HCT116 (cell line): ENCODE measurements at regions not wholly inside any gene's neighbourhood (a gene's known extent, or its start where the extent isn't known, plus 50 kb on each side); places are given as distances from the start of the nearest gene placed in this dataset.
A peak's percentile ranks its signal among the peaks of the same experiment; 100 is the strongest.

Experiments
- ATAC-seq: fragments of 200-7000 bp; cut with Tn5 transposase; 2 replicates; pipeline ENCODE4 v1.9.1; 2020; ENCODE audit warnings: mild to moderate bottlenecking, moderate library complexity
- BruUV-seq: library from RNA; stranded (reverse); fragments of 400-500 nt; replicated peaks from 2 replicates; lab custom pipeline; 2021; lab: Mats Ljungman, UMichigan
- CTCF ChIA-PET: fragments of 300-600 bp; sonication (Branson Sonifier 250); formaldehyde crosslinking; loops from one replicate; lab custom pipeline; 2021; ENCODE audit warnings: antibody characterized with exemption; lab: Charles Lee
- POLR2A ChIA-PET: fragments of 300-600, 350-600 bp; sonication (Branson Sonifier 250); formaldehyde crosslinking; loops from one replicate; lab custom pipeline; 2021; ENCODE audit warnings: antibody characterized with exemption; lab: Charles Lee
- RAD21 ChIA-PET, 2 experiments: fragments of 300-600 bp; sonication (Branson Sonifier 250); formaldehyde crosslinking; loops; one replicate each; lab custom pipeline; 2023; ENCODE audit warnings: low total read pairs in 2 of 2; ENCODE audit not compliant: uncharacterized antibody in 2 of 2, unreplicated experiment in 2 of 2, low non-redundant PET in 1 of 2; lab: Charles Lee
- DNase-seq: peaks from one replicate; pipeline ENCODE4 v3.0.0-alpha.2; 2010; ENCODE audit warnings: low read depth, low spot score
- H2AFZ ChIP-seq: fragments of 200-600 bp; shearing (Covaris generic), sonication (generic); 2 replicates; pipeline ENCODE4 v1.6.1; 2017; ENCODE audit warnings: low read depth, mixed run types, mixed read lengths, antibody characterized with exemption, low read length; ENCODE audit not compliant: poor library complexity, severe bottlenecking
- H3K27ac ChIP-seq: 2 replicates; pipeline ENCODE4 v1.5.1; 2012; ENCODE audit warnings: low read depth, low read length
- H3K27me3 ChIP-seq: fragments of 200-600 bp; sonication (generic); 2 replicates; pipeline ENCODE4 v1.6.1; 2016; ENCODE audit warnings: mixed run types, low read length, mixed read lengths; ENCODE audit not compliant: insufficient read depth
- H3K36me3 ChIP-seq, 2 experiments: fragments of 200-500 bp in 1 of 2; fragments of 200-600 bp in 1 of 2; sonication (Bioruptor generic) in 1 of 2; sonication (generic) in 1 of 2; 2 replicates each; pipeline versions ENCODE4 v1.5.1 to v1.6.1; 2014 to 2016; ENCODE audit warnings: low read length in 2 of 2, inconsistent platforms in 1 of 2, mixed read lengths in 1 of 2, mixed run types in 1 of 2; ENCODE audit not compliant: insufficient read depth in 2 of 2, control insufficient read depth in 1 of 2
- H3K4me1 ChIP-seq, 2 experiments: fragments of 200-600 bp in 1 of 2; sonication (generic) in 1 of 2; 2 replicates each; pipeline versions ENCODE4 v1.5.1 to v1.6.1; 2012 to 2017; ENCODE audit warnings: low read length in 2 of 2, inconsistent platforms in 1 of 2, mild to moderate bottlenecking in 1 of 2, mixed read lengths in 1 of 2, mixed run types in 1 of 2, moderate library complexity in 1 of 2; ENCODE audit not compliant: insufficient read depth in 2 of 2, control insufficient read depth in 1 of 2
- H3K4me2 ChIP-seq: fragments of 200-600 bp; sonication (generic); 2 replicates; pipeline ENCODE4 v1.6.1; 2017; ENCODE audit warnings: mixed run types, low read length, mixed read lengths
- H3K4me3 ChIP-seq, 2 experiments: fragments of 200-600 bp in 1 of 2; sonication (generic) in 1 of 2; replicated peaks in 1 of 2; 2 replicates each; pipeline ENCODE4 v1.5.1; 2011 to 2016; ENCODE audit warnings: low read length in 2 of 2, control low read depth in 1 of 2, low read depth in 1 of 2, mild to moderate bottlenecking in 1 of 2, mixed read lengths in 1 of 2, mixed run types in 1 of 2
- H3K79me2 ChIP-seq: fragments of 200-600 bp; sonication (generic); 2 replicates; pipeline ENCODE4 v1.6.1; 2017; ENCODE audit warnings: mild to moderate bottlenecking, mixed run types, low read length, moderate library complexity, mixed read lengths; ENCODE audit not compliant: insufficient read depth
- H3K9ac ChIP-seq: fragments of 200-600 bp; sonication (generic); 2 replicates; pipeline ENCODE4 v1.6.1; 2016; ENCODE audit warnings: low read length, mixed read lengths
- H3K9me2 ChIP-seq: fragments of 200-600 bp; sonication (generic), shearing (Covaris generic); 2 replicates; pipeline ENCODE4 v1.6.1; 2017; ENCODE audit warnings: mixed run types, mild to moderate bottlenecking, moderate library complexity; ENCODE audit not compliant: insufficient read depth
- H3K9me3 ChIP-seq, 2 experiments: fragments of 200-500 bp in 1 of 2; fragments of 200-600 bp in 1 of 2; sonication (Bioruptor generic) in 1 of 2; sonication (generic) in 1 of 2; 2 replicates each; pipeline ENCODE4 v1.6.1; 2014 to 2017; ENCODE audit warnings: low read length in 2 of 2, mixed read lengths in 2 of 2, inconsistent platforms in 1 of 2, low read depth in 1 of 2, mild to moderate bottlenecking in 1 of 2, mixed run types in 1 of 2, moderate library complexity in 1 of 2; ENCODE audit not compliant: control insufficient read depth in 1 of 2, insufficient read depth in 1 of 2
- H4K20me1 ChIP-seq: fragments of 200-600 bp; sonication (generic), shearing (Covaris generic); 2 replicates; pipeline ENCODE4 v1.6.1; 2017; ENCODE audit warnings: mixed run types, mild to moderate bottlenecking, moderate library complexity; ENCODE audit not compliant: insufficient read depth
- ATF3 ChIP-seq: IDR thresholded peaks from 2 replicates; pipeline ENCODE4 v1.6.1; 2012
- CBX3 ChIP-seq: IDR thresholded peaks from 2 replicates; pipeline ENCODE4 v1.6.1; 2012; ENCODE audit warnings: low read depth
- CEBPB ChIP-seq: IDR thresholded peaks from 2 replicates; pipeline ENCODE4 v1.6.1; 2012; ENCODE audit warnings: low read depth
- CTCF ChIP-seq, 3 experiments: fragments of 200-600 bp in 1 of 3; sonication (generic) in 1 of 3; IDR thresholded peaks in 2 of 3; conservative IDR thresholded peaks in 1 of 3; 2 replicates each; pipeline ENCODE4 v1.5.1; 2012 to 2017; ENCODE audit warnings: low read depth in 2 of 3, low read length in 2 of 3, antibody characterized with exemption in 1 of 3, borderline replicate concordance in 1 of 3, control low read depth in 1 of 3, mild to moderate bottlenecking in 1 of 3, mixed read lengths in 1 of 3, mixed run types in 1 of 3, moderate library complexity in 1 of 3; ENCODE audit not compliant: insufficient read depth in 1 of 3
- EGR1 ChIP-seq: IDR thresholded peaks from 2 replicates; pipeline ENCODE4 v1.6.1; 2012; ENCODE audit warnings: low read depth
- ELF1 ChIP-seq: IDR thresholded peaks from 2 replicates; pipeline ENCODE4 v1.6.1; 2012; ENCODE audit warnings: low read depth, borderline replicate concordance
- EZH2 ChIP-seq: fragments of 200-600 bp; sonication (generic); IDR thresholded peaks from 2 replicates; pipeline ENCODE4 v1.6.1; 2017; ENCODE audit warnings: antibody characterized with exemption, mixed run types
- EZH2phosphoT487 ChIP-seq: fragments of 200-600 bp; IDR thresholded peaks from 2 replicates; pipeline ENCODE4 v1.6.1; 2018; ENCODE audit warnings: antibody characterized with exemption, borderline replicate concordance
- FOSL1 ChIP-seq: IDR thresholded peaks from 2 replicates; pipeline ENCODE4 v1.6.1; 2012; ENCODE audit warnings: low read depth
- JUND ChIP-seq: IDR thresholded peaks from 2 replicates; pipeline ENCODE4 v1.6.1; 2012
- MAX ChIP-seq: IDR thresholded peaks from 2 replicates; pipeline ENCODE4 v1.6.1; 2012
- POLR2A ChIP-seq: IDR thresholded peaks from 2 replicates; pipeline ENCODE4 v1.7.0; 2011; ENCODE audit warnings: borderline replicate concordance; ENCODE audit not compliant: insufficient read depth, insufficient read length; ENCODE audit errors: extremely low read depth
- POLR2AphosphoS5 ChIP-seq: IDR thresholded peaks from 2 replicates; pipeline ENCODE4 v1.6.1; 2011; ENCODE audit warnings: mild to moderate bottlenecking, low read depth, low read length, moderate library complexity
- RAD21 ChIP-seq: IDR thresholded peaks from 2 replicates; pipeline ENCODE4 v1.6.1; 2012; ENCODE audit warnings: low read depth, mild to moderate bottlenecking
- REST ChIP-seq: IDR thresholded peaks from 2 replicates; pipeline ENCODE4 v1.6.1; 2012; ENCODE audit warnings: low read depth
- SIN3A ChIP-seq: IDR thresholded peaks from 2 replicates; pipeline ENCODE4 v1.6.1; 2012; ENCODE audit warnings: low read depth
- SP1 ChIP-seq: IDR thresholded peaks from 2 replicates; pipeline ENCODE4 v1.6.1; 2012; ENCODE audit warnings: low read depth
- SRF ChIP-seq: IDR thresholded peaks from 2 replicates; pipeline ENCODE4 v1.6.1; 2012; ENCODE audit warnings: low read depth
- YY1 ChIP-seq: IDR thresholded peaks from 2 replicates; pipeline ENCODE4 v1.6.1; 2011; ENCODE audit warnings: low read length, low read depth, moderate library complexity, mild to moderate bottlenecking; ENCODE audit not compliant: insufficient replicate concordance; ENCODE audit errors: extremely low read depth
- ZBTB33 ChIP-seq: IDR thresholded peaks from 2 replicates; pipeline ENCODE4 v1.6.1; 2011; ENCODE audit warnings: mild to moderate bottlenecking, low read length, moderate library complexity; ENCODE audit not compliant: insufficient replicate concordance; ENCODE audit errors: extremely low read depth
- ZFX ChIP-seq: fragments of 450-650 bp; IDR thresholded peaks from 2 replicates; pipeline ENCODE4 v1.6.1; 2017
- ZNF274 ChIP-seq: fragments of 200-500 bp; sonication (Bioruptor generic); IDR thresholded peaks from 2 replicates; pipeline ENCODE4 v1.6.1; 2014; ENCODE audit warnings: mild to moderate bottlenecking, low read depth, low read length, inconsistent platforms
- intact Hi-C: fragments of 100-400 bp; cut with micrococcal nuclease; formaldehyde crosslinking; loops from 2 replicates; pipeline ENCODE4 v1.10.0; 2022

- H3K4me2 ChIP-seq: peak overlapping the region; percentile 64
- DNase-seq (peak; percentile 76), ATAC-seq (peak; percentile 91)
- BruUV-seq: no TSS peak
- peaks cover 20 to 68% of the 10 kb centered on the region in 2 experiments for H3K4me1 ChIP-seq
- no peaks in the 10 kb centered on the region for H3K79me2 ChIP-seq
- no peaks in the 10 kb centered on the region for H3K9me2 ChIP-seq
- ChIA-PET RAD21 (no interaction called here), POLR2A (no interaction called here), CTCF (no interaction called here)
- no peaks in the 10 kb centered on the region for H3K36me3 ChIP-seq
- no peaks in the 10 kb centered on the region for H3K9me3 ChIP-seq
- peak overlapping the region; percentile 24 for H2AFZ ChIP-seq
- H3K9ac ChIP-seq: peak overlapping the region; percentile 35; the same call in 1 of the 2 replicates
- H3K4me3 ChIP-seq: peak overlapping the region in 1 of 2 experiments; percentile 8; a peak in 1 of 4 replicates
- intact Hi-C loops: loop anchor here (10.0 kb wide), 1 partner anchor 1487 kb away; no protein-coding TSS in a partner anchor
- no peaks in the 10 kb centered on the region for H3K27me3 ChIP-seq
- peak overlapping the region; percentile 60; the same call in 1 of the 2 replicates for H3K27ac ChIP-seq
- H4K20me1 ChIP-seq: no peaks in the 10 kb centered on the region
- TF ChIP-seq POLR2AphosphoS5 (no peak), CTCF (IDR thresholded peaks at IDR 0.05 in 2 of 3, conservative IDR thresholded peaks at IDR 0.05 in 1 of 3; ENCODE audit: borderline replicate concordance in 1 of 3, insufficient read depth in 1 of 3, low read depth in 2 of 3, low read length in 2 of 3) (no peak), ZFX (no peak), YY1 (peak; percentile 39), SRF (peak; percentile 86), ZNF274 (no peak), ATF3 (no peak), REST (no peak), RAD21 (0 out of 2 replicates have a peak, but pooled peaks have one; percentile 6), MAX (0 out of 2 replicates have a peak, but pooled peaks have one; percentile 13), SIN3A (peak; percentile 57; the same call in 1 of the 2 replicates), CBX3 (peak; percentile 95), EZH2 (no peak), JUND (peak; percentile 97), ELF1 (no peak), FOSL1 (peak; percentile 100), EZH2phosphoT487 (no peak), CEBPB (peak; percentile 37; the same call in 1 of the 2 replicates), ZBTB33 (no peak), EGR1 (no peak), POLR2A (no peak), SP1 (peak; percentile 93)
Observed at GRCh38 chr12:74337951-74338350, 199.7 kb upstream of the ATXN7L3B start.
